Caco-2 (cell line): ENCODE measurements at regions not wholly inside any gene's neighbourhood (a gene's known extent, or its start where the extent isn't known, plus 50 kb on each side); places are given as distances from the start of the nearest gene placed in this dataset.

Source experiments
- BruUV-seq: library from RNA; stranded (reverse); fragments of 400-500 nt; replicated peaks from 2 replicates; lab custom pipeline; 2021; lab: Mats Ljungman, UMichigan
- CTCF ChIA-PET: fragments of 300-600 bp; sonication (Branson Sonifier 250); formaldehyde crosslinking; loops from one replicate; lab custom pipeline; 2022; ENCODE audit warnings: antibody characterized with exemption; lab: Charles Lee
- POLR2A ChIA-PET: fragments of 300-600 bp; sonication (Branson Sonifier 250); formaldehyde crosslinking; loops from one replicate; lab custom pipeline; 2022; ENCODE audit warnings: antibody characterized with exemption; lab: Charles Lee
- DNase-seq, 2 experiments: peaks; one replicate each; pipeline versions ENCODE4 v3.0.0 to v3.0.0-alpha.2; 2020 to 2022
- H3K27me3 ChIP-seq: replicated peaks from 2 replicates; pipeline ENCODE4 v1.6.0; 2011; ENCODE audit warnings: low read length; ENCODE audit not compliant: control insufficient read depth, insufficient read depth
- H3K36me3 ChIP-seq: 2 replicates; pipeline ENCODE4 v1.5.1; 2011; ENCODE audit warnings: low read length; ENCODE audit not compliant: control insufficient read depth, insufficient read depth
- H3K4me1 ChIP-seq: fragments of 250-450 bp; sonication (Bioruptor Pico); 2 replicates; pipeline ENCODE4 v1.5.1; 2020; ENCODE audit warnings: mild to moderate bottlenecking
- H3K4me3 ChIP-seq: 2 replicates; pipeline ENCODE4 v1.5.1; 2011; ENCODE audit warnings: low read depth, mild to moderate bottlenecking, control low read depth, low read length
- H3K9me3 ChIP-seq: fragments of 250-450 bp; sonication (Bioruptor Pico); 2 replicates; pipeline ENCODE4 v1.5.1; 2020; ENCODE audit warnings: mild to moderate bottlenecking, moderate library complexity
- H3K27ac Mint-ChIP-seq: one replicate; pipeline ENCODE4 v1.8.0; 2022; ENCODE audit warnings: mixed read lengths; ENCODE audit not compliant: unreplicated experiment
- H3K27me3 Mint-ChIP-seq: one replicate; pipeline ENCODE4 v1.8.0; 2022; ENCODE audit warnings: mixed read lengths; ENCODE audit not compliant: insufficient read depth, unreplicated experiment
- H3K36me3 Mint-ChIP-seq: one replicate; pipeline ENCODE4 v1.8.0; 2022; ENCODE audit warnings: mild to moderate bottlenecking, mixed read lengths; ENCODE audit not compliant: insufficient read depth, unreplicated experiment
- H3K4me1 Mint-ChIP-seq: one replicate; pipeline ENCODE4 v1.8.0; 2022; ENCODE audit warnings: low read depth, mixed read lengths; ENCODE audit not compliant: unreplicated experiment
- H3K4me3 Mint-ChIP-seq: one replicate; pipeline ENCODE4 v1.8.0; 2022; ENCODE audit warnings: mild to moderate bottlenecking, moderate library complexity, mixed read lengths; ENCODE audit not compliant: unreplicated experiment
- H3K9me3 Mint-ChIP-seq: one replicate; pipeline ENCODE4 v1.8.0; 2022; ENCODE audit warnings: mixed read lengths; ENCODE audit not compliant: unreplicated experiment
- intact Hi-C: fragments of 100-400 bp; cut with micrococcal nuclease; formaldehyde crosslinking; loops from one replicate; pipeline ENCODE4 v1.10.0; 2022; ENCODE audit not compliant: unreplicated experiment
- TF ChIP-seq, protein P1 (sequence below), 2 experiments: fragments of 200-600 bp in 1 of 2; IDR thresholded peaks; 1 replicate in 1 of 2; 2 replicates in 1 of 2; pipeline versions ENCODE4 v1.5.1 to v1.8.0; 2011 to 2022; ENCODE audit warnings: antibody characterized with exemption in 1 of 2, control low read depth in 1 of 2, inconsistent platforms in 1 of 2, low read depth in 1 of 2, low read length in 1 of 2, mild to moderate bottlenecking in 1 of 2, moderate library complexity in 1 of 2; ENCODE audit not compliant: insufficient read depth in 1 of 2, severe bottlenecking in 1 of 2, unreplicated experiment in 1 of 2

DNA sequence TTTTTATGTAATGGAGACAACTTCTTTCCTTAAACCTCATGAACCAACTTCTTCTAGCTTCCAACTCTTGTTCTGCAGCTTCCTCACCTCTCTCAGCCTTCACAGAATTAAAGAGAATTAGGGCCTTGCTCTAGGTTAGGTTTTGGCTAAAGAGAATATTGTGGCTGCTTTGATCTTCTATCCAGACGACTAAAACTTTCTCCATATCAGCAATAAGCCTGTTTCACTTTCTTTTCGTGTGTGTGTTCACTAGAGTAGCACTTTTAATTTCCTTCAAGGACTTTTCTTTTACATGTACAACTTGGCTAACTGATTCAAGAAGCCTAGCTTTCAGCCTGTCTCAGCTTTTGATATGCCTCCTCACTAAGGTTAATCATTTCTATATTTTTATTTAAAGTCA, 596.1 kb upstream of the NRSN1 start:
- Histone ChIP-seq H3K4me3 (no peak overlapping the region), H3K4me1 (no peaks in the 10 kb centered on the region), H3K9me3 (no peaks in the 10 kb centered on the region), H3K27me3 (no peaks in the 10 kb centered on the region), H3K36me3 (no peaks in the 10 kb centered on the region)
- no TSS peak for BruUV-seq
- TF ChIP-seq, protein P1, sequence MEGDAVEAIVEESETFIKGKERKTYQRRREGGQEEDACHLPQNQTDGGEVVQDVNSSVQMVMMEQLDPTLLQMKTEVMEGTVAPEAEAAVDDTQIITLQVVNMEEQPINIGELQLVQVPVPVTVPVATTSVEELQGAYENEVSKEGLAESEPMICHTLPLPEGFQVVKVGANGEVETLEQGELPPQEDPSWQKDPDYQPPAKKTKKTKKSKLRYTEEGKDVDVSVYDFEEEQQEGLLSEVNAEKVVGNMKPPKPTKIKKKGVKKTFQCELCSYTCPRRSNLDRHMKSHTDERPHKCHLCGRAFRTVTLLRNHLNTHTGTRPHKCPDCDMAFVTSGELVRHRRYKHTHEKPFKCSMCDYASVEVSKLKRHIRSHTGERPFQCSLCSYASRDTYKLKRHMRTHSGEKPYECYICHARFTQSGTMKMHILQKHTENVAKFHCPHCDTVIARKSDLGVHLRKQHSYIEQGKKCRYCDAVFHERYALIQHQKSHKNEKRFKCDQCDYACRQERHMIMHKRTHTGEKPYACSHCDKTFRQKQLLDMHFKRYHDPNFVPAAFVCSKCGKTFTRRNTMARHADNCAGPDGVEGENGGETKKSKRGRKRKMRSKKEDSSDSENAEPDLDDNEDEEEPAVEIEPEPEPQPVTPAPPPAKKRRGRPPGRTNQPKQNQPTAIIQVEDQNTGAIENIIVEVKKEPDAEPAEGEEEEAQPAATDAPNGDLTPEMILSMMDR (IDR thresholded peaks at IDR 0.05; ENCODE audit: insufficient read depth in 1 of 2, low read depth in 1 of 2, low read length in 1 of 2, severe bottlenecking in 1 of 2, unreplicated experiment in 1 of 2), result no peak
- no peaks in the 10 kb centered on the region for H3K36me3 Mint-ChIP-seq
- H3K9me3 Mint-ChIP-seq, result no peaks in the 10 kb centered on the region
- H3K4me1 Mint-ChIP-seq, result no peaks in the 10 kb centered on the region
- no peaks in the 10 kb centered on the region for H3K27me3 Mint-ChIP-seq
- POLR2A ChIA-PET, result no interaction called here
- H3K4me3 Mint-ChIP-seq, result no peak overlapping the region
- H3K27ac Mint-ChIP-seq, result no peak overlapping the region
- DNase-seq, result no peak
- intact Hi-C loops, result no loop called here
- CTCF ChIA-PET, result no interaction called here

DNA sequence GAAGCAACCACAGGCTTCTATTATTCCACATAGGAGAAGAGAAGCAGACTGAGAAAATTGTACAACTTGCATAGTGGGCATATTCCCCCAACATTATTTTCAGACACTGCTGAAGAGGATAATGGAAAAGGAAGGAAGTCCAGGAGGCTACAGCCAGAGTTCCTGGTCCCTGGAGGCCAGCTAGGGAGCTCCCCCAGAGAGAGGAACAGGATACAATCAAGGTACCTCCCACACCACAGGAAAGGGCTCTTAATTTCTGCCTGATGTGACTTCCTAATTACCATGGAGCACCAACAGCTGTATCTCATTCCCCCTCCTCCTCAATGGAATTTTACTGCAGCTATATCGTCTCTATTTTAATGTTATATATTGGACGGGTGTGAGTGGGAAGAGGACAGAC, 594.3 kb upstream of the NRSN1 start:
- Mint-ChIP-seq H3K4me3 (no peak overlapping the region), H3K9me3 (no peaks in the 10 kb centered on the region), H3K27me3 (no peaks in the 10 kb centered on the region), H3K27ac (no peak overlapping the region), H3K4me1 (no peaks in the 10 kb centered on the region), H3K36me3 (no peaks in the 10 kb centered on the region)
- no peaks in the 10 kb centered on the region for H3K9me3 ChIP-seq
- intact Hi-C loops, result no loop called here
- ChIA-PET POLR2A (no interaction called here), CTCF (no interaction called here)
- H3K27me3 ChIP-seq, result no peaks in the 10 kb centered on the region
- no peaks in the 10 kb centered on the region for H3K36me3 ChIP-seq
- no peaks in the 10 kb centered on the region for H3K4me1 ChIP-seq
- DNase-seq, result no peak
- no peak overlapping the region for H3K4me3 ChIP-seq
- TF ChIP-seq, protein P1 (IDR thresholded peaks at IDR 0.05; ENCODE audit: insufficient read depth in 1 of 2, low read depth in 1 of 2, low read length in 1 of 2, severe bottlenecking in 1 of 2, unreplicated experiment in 1 of 2), result no peak
- BruUV-seq, result no TSS peak

DNA sequence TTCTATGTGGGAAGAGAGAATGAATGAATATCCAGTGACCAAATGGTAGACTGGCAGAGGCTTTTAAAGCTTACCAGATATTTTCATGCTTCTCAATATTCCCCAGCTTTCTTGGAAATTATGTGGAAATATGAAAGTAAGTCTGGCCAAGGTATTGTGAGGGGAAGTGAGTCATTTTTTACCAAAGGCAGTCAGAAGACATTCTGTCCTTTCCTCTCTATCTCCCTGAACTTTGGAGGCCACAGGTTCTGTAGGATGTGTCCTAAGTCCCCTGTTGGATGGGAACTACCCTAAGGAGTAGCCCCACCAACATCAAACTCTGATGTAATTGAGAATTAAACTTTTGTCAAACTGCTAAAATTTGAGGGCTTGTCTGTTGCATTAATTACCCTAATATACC, 593.8 kb upstream of the NRSN1 start:
- CTCF ChIA-PET, result no interaction called here
- no peaks in the 10 kb centered on the region for H3K36me3 Mint-ChIP-seq

More for the DNA sequence above, 593.8 kb upstream of the NRSN1 start:
- DNase-seq, result no peak
- Histone ChIP-seq H3K9me3 (no peaks in the 10 kb centered on the region), H3K27me3 (no peaks in the 10 kb centered on the region), H3K36me3 (no peaks in the 10 kb centered on the region), H3K4me1 (no peaks in the 10 kb centered on the region), H3K4me3 (no peak overlapping the region)
- TF ChIP-seq, protein P1 (IDR thresholded peaks at IDR 0.05; ENCODE audit: insufficient read depth in 1 of 2, low read depth in 1 of 2, low read length in 1 of 2, severe bottlenecking in 1 of 2, unreplicated experiment in 1 of 2), result no peak
- Mint-ChIP-seq H3K9me3 (no peaks in the 10 kb centered on the region), H3K4me1 (peaks cover 1% of the 10 kb centered on the region), H3K27ac (no peak overlapping the region), H3K4me3 (no peak overlapping the region), H3K27me3 (no peaks in the 10 kb centered on the region)
- POLR2A ChIA-PET, result no interaction called here
- no TSS peak for BruUV-seq
- intact Hi-C loops, result no loop called here
